MM.1S (cell line): ENCODE measurements at regions not wholly inside any gene's neighbourhood (a gene's known extent, or its start where the extent isn't known, plus 50 kb on each side); places are given as distances from the start of the nearest gene placed in this dataset.

Source experiments
- CTCF ChIP-seq: fragments of 300-600 bp; sonication (generic); IDR thresholded peaks from 2 replicates; pipeline ENCODE4 v1.5.1; 2016; ENCODE audit warnings: antibody characterized with exemption, low read length, mixed read lengths
- EZH2 ChIP-seq: fragments of 300-600 bp; sonication (generic); optimal IDR thresholded peaks from 2 replicates; pipeline ENCODE3; 2017; ENCODE audit warnings: low read depth, mild to moderate bottlenecking, antibody characterized with exemption, low read length, mixed read lengths

DNA sequence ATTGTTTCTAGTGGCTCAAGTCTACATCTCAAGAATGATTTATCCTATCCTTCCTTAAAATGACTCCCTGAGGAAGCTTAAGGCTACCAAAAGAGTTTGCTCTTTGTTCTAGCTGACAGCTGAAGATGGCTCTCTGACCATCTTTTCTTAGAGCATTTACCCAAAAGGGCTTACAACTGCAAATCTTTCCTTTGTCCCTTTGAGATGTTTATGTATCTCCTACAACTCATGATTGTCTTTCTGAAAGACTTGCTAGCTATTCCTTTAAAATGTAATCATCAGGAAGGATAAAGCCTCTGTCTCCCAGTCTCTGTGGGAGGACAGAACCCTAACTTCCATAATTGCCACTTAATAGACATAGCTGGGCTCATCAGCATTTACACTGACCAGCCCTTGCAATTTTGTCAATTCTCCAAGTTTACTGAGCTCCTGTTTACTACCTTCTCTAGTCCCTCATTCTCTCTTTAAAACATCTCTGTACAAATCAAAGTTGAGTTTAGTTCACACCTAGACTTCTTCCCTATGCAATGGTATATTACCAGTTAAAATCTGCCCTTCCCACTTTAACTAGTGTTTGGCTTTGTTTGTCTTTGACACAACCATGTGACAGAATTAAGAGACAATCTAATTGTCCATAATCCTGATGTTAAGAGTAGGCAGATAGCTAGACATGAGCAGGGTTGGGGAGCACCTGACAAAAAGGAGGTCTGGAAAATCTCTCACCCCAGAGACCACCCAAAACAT is 188.2 kb downstream of the PTH2R start:
- TF ChIP-seq CTCF (no peak), EZH2 (no peak)
